Heart left ventricle (tissue), 16 donors: ENCODE measurements at regions not wholly inside any gene's neighbourhood (a gene's known extent, or its start where the extent isn't known, plus 50 kb on each side); places are given as distances from the start of the nearest gene placed in this dataset.

Source experiments
- ATAC-seq, 4 donors: fragments of 200-7000 bp; cut with Tn5 transposase; one replicate each; pipeline ENCODE4 v1.9.1; 2020 to 2022; ENCODE audit warnings: moderate library complexity in 4 of 4, mild to moderate bottlenecking in 3 of 4, moderate number of reproducible peaks in 1 of 4
- DNase-seq, 5 donors: peaks; one replicate each; pipeline ENCODE4 v3.0.0-alpha.2; 2020
- H3K27ac ChIP-seq, 12 donors: fragments of 200-600 bp; sonication (generic) in 4 of 12; one replicate each; pipeline versions ENCODE4 v1.5.0 to v1.8.0; 2016 to 2022; ENCODE audit warnings: mild to moderate bottlenecking in 2 of 12
- H3K27me3 ChIP-seq, 9 donors: fragments of 200-600 bp; sonication (generic) in 2 of 9; one replicate each; pipeline versions ENCODE4 v1.5.1 to v1.8.0; 2016 to 2022; ENCODE audit warnings: mild to moderate bottlenecking in 3 of 9
- H3K36me3 ChIP-seq, 9 donors: fragments of 200-600 bp; sonication (generic) in 2 of 9; one replicate each; pipeline versions ENCODE4 v1.5.0 to v1.8.0; 2018 to 2022; ENCODE audit warnings: mild to moderate bottlenecking in 2 of 9
- H3K4me1 ChIP-seq, 12 donors: fragments of 200-600 bp; sonication (generic) in 4 of 12; one replicate each; pipeline versions ENCODE4 v1.5.0 to v1.8.0; 2016 to 2022; ENCODE audit warnings: mild to moderate bottlenecking in 3 of 12
- H3K4me3 ChIP-seq, 12 donors: fragments of 200-600 bp; sonication (generic) in 4 of 12; one replicate each; pipeline versions ENCODE4 v1.5.0 to v1.8.0; 2017 to 2022; ENCODE audit warnings: mild to moderate bottlenecking in 9 of 12, moderate library complexity in 4 of 12
- H3K9me3 ChIP-seq, 12 donors: fragments of 200-600 bp; sonication (generic) in 4 of 12; one replicate each; pipeline versions ENCODE4 v1.5.0 to v1.8.0; 2016 to 2022; ENCODE audit warnings: mild to moderate bottlenecking in 1 of 12
- POLR2A ChIP-seq, 2 donors: fragments of 450-650 bp; IDR thresholded peaks; one replicate each; pipeline ENCODE4 v1.6.1; 2017; ENCODE audit warnings: antibody characterized with exemption in 2 of 2, mild to moderate bottlenecking in 2 of 2, moderate library complexity in 2 of 2
- WGBS, 4 donors: extraction: QIAGEN DNeasy Blood & Tissue Kit in 2 of 4; methylation state at CpG; one replicate each; pipeline versions ENCODE4 v1.1.5 to v1.1.7; 2013 to 2018; 5-methylcytosine and 5-hydroxymethylcytosine counted together
- intact Hi-C, 10 donors: fragments of 100-400 bp; cut with DNase I; formaldehyde crosslinking; loops; one replicate each; pipeline versions ENCODE4 v1.11.1 to v1.14.2; 2022
- TF ChIP-seq, protein P1 (sequence below), 12 donors: fragments of 200-600 bp; sonication (generic) in 4 of 12; IDR thresholded peaks; one replicate each; pipeline versions ENCODE4 v1.5.0 to v1.8.0; 2018 to 2022; ENCODE audit warnings: antibody characterized with exemption in 12 of 12, mild to moderate bottlenecking in 5 of 12
- donor health status: ischemic (EF 13 %, LVEDD 7.1; RV severe dilation, severe dysfunction).
- donor health status: healthy with polysubstance abuse.
- donor health status: DM: no; HTN: yes; CAD: no.
- donor health status: DM: no; HTN: no; CAD: no.
- donor health status: ischemic (EF 25% LVEDD 6.9; RV normal size, moderate dysfunction).
- donor health status: ischemic (EF 25% LVEDD 5.7; RV mildly dilated, moderate dysfunction).
- donor health status: healthy.
- donor health status: DM: yes; HTN: yes; CAD: no.
- donor health status: ischemic (EF 35%, LVEDD 5.7; RV mildly dilated, moderate dysfunction).
- donor health status: nonischemic (EF 11% LVEDD 7.7; RV severe dilation, severe dysfunction).
- donor health status: DM: yes; HTN: yes; CAD: no.
- donor health status: PGD.
- donor health status: ischemic (EF 29% LVEDD 5.4; RV normal size, mild dysfunction).
- donor health status: nonischemic (EF 23%, LVEDD 6.1; RV moderate dilation, normal function).

- TF ChIP-seq POLR2A (IDR thresholded peaks at IDR 0.05) = no peak
- TF ChIP-seq, protein P1, sequence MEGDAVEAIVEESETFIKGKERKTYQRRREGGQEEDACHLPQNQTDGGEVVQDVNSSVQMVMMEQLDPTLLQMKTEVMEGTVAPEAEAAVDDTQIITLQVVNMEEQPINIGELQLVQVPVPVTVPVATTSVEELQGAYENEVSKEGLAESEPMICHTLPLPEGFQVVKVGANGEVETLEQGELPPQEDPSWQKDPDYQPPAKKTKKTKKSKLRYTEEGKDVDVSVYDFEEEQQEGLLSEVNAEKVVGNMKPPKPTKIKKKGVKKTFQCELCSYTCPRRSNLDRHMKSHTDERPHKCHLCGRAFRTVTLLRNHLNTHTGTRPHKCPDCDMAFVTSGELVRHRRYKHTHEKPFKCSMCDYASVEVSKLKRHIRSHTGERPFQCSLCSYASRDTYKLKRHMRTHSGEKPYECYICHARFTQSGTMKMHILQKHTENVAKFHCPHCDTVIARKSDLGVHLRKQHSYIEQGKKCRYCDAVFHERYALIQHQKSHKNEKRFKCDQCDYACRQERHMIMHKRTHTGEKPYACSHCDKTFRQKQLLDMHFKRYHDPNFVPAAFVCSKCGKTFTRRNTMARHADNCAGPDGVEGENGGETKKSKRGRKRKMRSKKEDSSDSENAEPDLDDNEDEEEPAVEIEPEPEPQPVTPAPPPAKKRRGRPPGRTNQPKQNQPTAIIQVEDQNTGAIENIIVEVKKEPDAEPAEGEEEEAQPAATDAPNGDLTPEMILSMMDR (IDR thresholded peaks at IDR 0.05) = no peak
- Histone ChIP-seq H3K9me3 (no peaks in the 10 kb centered on the region), H3K27ac (no peak overlapping the region), H3K4me3 (no peak overlapping the region), H3K27me3 (no peaks in the 10 kb centered on the region), H3K4me1 (no peaks in the 10 kb centered on the region), H3K36me3 (no peaks in the 10 kb centered on the region)
- 68 to 76% (median 72%) methylated on average over 4 of the region's 4 CpGs for WGBS, 4 donors
- no peak for DNase-seq
- ATAC-seq = no peak
- intact Hi-C loops = no loop called here
Measured at GRCh38 chr4:124883632-124884031, 171.1 kb upstream of the ANKRD50 start.

DNA sequence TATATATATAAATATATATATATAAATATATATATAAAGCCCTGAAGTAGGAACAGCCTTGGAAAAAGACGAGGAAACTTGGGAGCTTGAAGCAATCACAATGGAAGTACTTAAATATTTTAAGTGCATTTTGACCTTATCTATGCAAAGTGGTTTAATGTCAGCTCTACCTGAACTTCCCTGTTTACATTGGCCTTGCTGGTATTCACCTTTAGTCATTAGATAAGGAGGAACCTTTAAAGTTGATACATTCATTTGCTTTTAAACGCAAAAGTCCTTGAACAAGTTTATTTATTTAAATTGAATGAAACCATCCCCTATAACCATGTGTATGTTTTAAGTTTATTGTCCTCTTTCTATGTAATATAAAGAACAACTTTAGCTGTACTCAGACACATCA is 166.7 kb upstream of the ANKRD50 start:
- Histone ChIP-seq H3K27me3 (no peaks in the 10 kb centered on the region), H3K9me3 (peaks cover 0 to 7% (median 0%) of the 10 kb centered on the region in 12 donors), H3K4me3 (no peak overlapping the region), H3K27ac (no peak overlapping the region), H3K36me3 (no peaks in the 10 kb centered on the region), H3K4me1 (no peaks in the 10 kb centered on the region)
- WGBS, 4 donors = 96 to 98% (median 96%) methylated on average over 2 of the region's 2 CpGs
- ATAC-seq (no peak), DNase-seq (no peak)
- intact Hi-C loops = no loop called here
- TF ChIP-seq, protein P1 (IDR thresholded peaks at IDR 0.05) = no peak
- TF ChIP-seq POLR2A (IDR thresholded peaks at IDR 0.05) = no peak

GRCh38 chr4:124874172-124874450 is 161.6 kb upstream of the ANKRD50 start:
- H3K27ac ChIP-seq = no peak overlapping the region
- 96 to 98% (median 97%) methylated on average over 2 of the region's 2 CpGs for WGBS, 4 donors
- no peaks in the 10 kb centered on the region for H3K27me3 ChIP-seq
- no peaks in the 10 kb centered on the region for H3K36me3 ChIP-seq
- intact Hi-C loops = no loop called here
- no peak for DNase-seq
- no peak for ATAC-seq
- H3K9me3 ChIP-seq = peaks cover 0 to 7% (median 0%) of the 10 kb centered on the region in 12 donors
- no peak overlapping the region for H3K4me3 ChIP-seq
- H3K4me1 ChIP-seq = peaks cover 0 to 5% (median 0%) of the 10 kb centered on the region in 12 donors
- TF ChIP-seq, protein P1 (IDR thresholded peaks at IDR 0.05) = no peak
- TF ChIP-seq POLR2A (IDR thresholded peaks at IDR 0.05) = no peak

GRCh38 chr4:124873361-124874171 is 161.0 kb upstream of the ANKRD50 start:
- intact Hi-C loops = no loop called here
- no peak overlapping the region for H3K4me3 ChIP-seq
- H3K27ac ChIP-seq = no peak overlapping the region
- peaks cover 0 to 5% (median 0%) of the 10 kb centered on the region in 12 donors for H3K4me1 ChIP-seq
- no peaks in the 10 kb centered on the region for H3K27me3 ChIP-seq
- DNase-seq = no peak
- no peak for TF ChIP-seq POLR2A (IDR thresholded peaks at IDR 0.05)
- TF ChIP-seq, protein P1 (IDR thresholded peaks at IDR 0.05) = no peak
- peaks cover 0 to 7% (median 0%) of the 10 kb centered on the region in 12 donors for H3K9me3 ChIP-seq
- 76 to 88% (median 80%) methylated on average over 2 of the region's 2 CpGs for WGBS, 4 donors
- no peaks in the 10 kb centered on the region for H3K36me3 ChIP-seq
- ATAC-seq = no peak
